GM23338 (cell line): ENCODE measurements at regions not wholly inside any gene's neighbourhood (a gene's known extent, or its start where the extent isn't known, plus 50 kb on each side); places are given as distances from the start of the nearest gene placed in this dataset.

ENCODE experiments used
- CTCF ChIP-seq, 2 experiments: fragments of 200-600 bp in 1 of 2; sonication (generic) in 1 of 2; conservative IDR thresholded peaks; 2 replicates each; pipeline versions ENCODE4 v1.5.1 to v1.6.1; 2016 to 2017; ENCODE audit warnings: antibody characterized with exemption in 2 of 2, low read depth in 2 of 2, mild to moderate bottlenecking in 2 of 2, moderate library complexity in 1 of 2
- EZH2phosphoT487 ChIP-seq: fragments of 200-600 bp; sonication (generic); IDR thresholded peaks from one replicate; pipeline ENCODE4 v1.8.1; 2018; ENCODE audit warnings: antibody characterized with exemption; ENCODE audit not compliant: unreplicated experiment
- NANOG ChIP-seq: IDR thresholded peaks from 2 replicates; pipeline ENCODE4 v1.6.1; 2016; ENCODE audit warnings: antibody characterized with exemption, borderline replicate concordance
- REST ChIP-seq: IDR thresholded peaks from one replicate; pipeline ENCODE4 v1.6.1; 2018; ENCODE audit warnings: antibody characterized with exemption; ENCODE audit not compliant: unreplicated experiment
- STAT1 ChIP-seq: IDR thresholded peaks from one replicate; pipeline ENCODE4 v1.6.1; 2016; ENCODE audit warnings: antibody characterized with exemption; ENCODE audit not compliant: unreplicated experiment
- ZNF114 ChIP-seq: fragments of 250-450 bp; sonication (Bioruptor Pico); IDR thresholded peaks from 2 replicates; pipeline ENCODE4 v1.5.0; 2020; ENCODE audit warnings: mild to moderate bottlenecking, moderate library complexity
- ZNF331 ChIP-seq: fragments of 250-450 bp; sonication (Bioruptor Pico); IDR thresholded peaks from 2 replicates; pipeline ENCODE4 v1.5.0; 2020; ENCODE audit warnings: low read depth, mild to moderate bottlenecking, moderate library complexity
- ZNF462 ChIP-seq: fragments of 250-450 bp; sonication (Bioruptor Pico); IDR thresholded peaks from 2 replicates; pipeline ENCODE4 v1.5.0; 2020; ENCODE audit warnings: mild to moderate bottlenecking, moderate library complexity

GRCh38 chr4:38590046-38590445, 74.0 kb upstream of the KLF3 start (continued):
- TF ChIP-seq ZNF462 (CRISPR knock-in tag), result no peak
- TF ChIP-seq REST, result no peak
- no peak for TF ChIP-seq ZNF114
- TF ChIP-seq NANOG, result no peak
- no peak for TF ChIP-seq CTCF (conservative IDR thresholded peaks at IDR 0.05; ENCODE audit: low read depth in 2 of 2)
- TF ChIP-seq STAT1, result no peak
- no peak for TF ChIP-seq EZH2phosphoT487
- TF ChIP-seq ZNF331 (CRISPR knock-in tag), result no peak
